ENCODE measurements at regions not wholly inside any gene's neighbourhood (a gene's known extent, or its start where the extent isn't known, plus 50 kb on each side); places are given as distances from the start of the nearest gene placed in this dataset.
"Not testable (repeated sequence)": the region's sequence is repeated elsewhere in the genome, so short reads cannot be mapped to it uniquely, and the experiment has no call there.

DNA sequence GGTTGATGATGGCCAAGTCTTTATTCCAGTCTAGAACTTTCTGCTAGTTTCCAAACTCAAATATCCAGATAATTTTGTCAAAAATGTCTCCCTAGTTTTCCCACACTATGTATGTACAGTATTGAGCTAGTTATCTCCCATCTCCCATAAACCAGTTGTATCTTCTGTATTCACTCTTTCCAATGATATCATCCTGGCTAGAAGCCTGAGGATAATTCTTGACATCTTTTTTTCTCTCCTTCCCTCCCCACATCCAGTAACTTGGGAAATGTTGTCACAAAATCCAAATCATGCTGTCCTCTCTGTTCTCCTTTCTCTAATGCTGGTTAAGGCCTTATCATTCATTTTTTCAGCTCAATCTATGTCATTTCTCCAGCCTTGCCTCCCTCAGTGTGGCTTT is 553.8 kb upstream of the FANCL start:
- no peak for DNase-seq

DNA sequence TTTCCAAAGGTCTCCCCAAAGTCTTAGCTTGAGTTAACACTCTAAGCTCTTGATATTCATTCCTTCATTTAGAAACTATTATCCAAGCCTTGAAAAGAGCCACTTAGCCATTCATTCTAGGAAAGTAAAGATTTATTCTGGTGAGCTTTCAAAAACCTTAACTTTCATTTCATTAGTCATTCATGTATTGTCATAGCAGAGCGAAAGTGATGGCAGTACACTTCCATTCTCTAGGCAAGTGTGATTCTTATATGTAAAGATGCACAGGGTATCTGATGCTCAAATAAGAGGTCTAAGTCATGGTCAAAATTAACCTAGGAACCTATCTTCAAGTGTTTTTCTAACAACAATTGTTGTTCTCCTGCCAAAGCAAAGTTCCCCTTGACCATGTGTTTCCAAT is 553.0 kb upstream of the FANCL start:
- no peak for DNase-seq

DNA sequence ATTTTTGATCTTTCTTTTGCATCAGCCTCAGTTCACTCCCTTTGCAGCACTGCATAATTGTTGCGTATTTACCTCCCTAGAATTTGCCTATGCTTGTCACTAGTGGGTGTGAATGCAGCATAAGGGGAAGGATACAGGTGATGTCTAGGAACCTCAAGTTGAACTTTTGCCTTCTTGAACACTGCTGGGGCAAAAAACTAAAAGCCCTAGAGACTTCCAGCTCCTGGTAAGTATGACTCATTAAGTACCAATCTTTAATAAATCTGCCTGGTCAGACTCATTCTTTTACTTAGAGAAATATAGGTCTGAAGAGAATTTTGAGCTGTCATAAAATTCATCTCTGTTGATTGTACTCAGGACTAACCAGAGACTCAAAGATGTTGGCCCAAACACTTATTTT is 547.3 kb upstream of the FANCL start:
- DNase-seq, result no peak

DNA sequence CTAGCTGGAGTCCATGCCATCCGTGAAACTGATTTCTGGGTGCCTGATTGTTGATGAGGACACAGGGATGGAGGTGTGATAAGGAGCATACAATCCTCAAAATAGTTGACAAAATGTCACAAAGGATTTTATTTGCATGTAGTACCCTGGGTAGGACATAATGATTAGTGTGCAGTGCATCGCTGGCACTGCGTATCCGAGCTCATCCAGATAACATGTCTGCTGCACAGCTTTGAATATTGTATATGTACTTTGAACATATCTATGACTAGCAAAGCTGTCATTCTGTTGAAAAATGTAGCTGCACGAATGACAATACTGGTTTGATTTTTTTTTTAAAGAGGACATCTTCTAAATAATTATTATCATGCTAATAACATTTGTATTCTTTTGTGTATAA is 529.7 kb upstream of the FANCL start:
- DNase-seq, result no peak

DNA sequence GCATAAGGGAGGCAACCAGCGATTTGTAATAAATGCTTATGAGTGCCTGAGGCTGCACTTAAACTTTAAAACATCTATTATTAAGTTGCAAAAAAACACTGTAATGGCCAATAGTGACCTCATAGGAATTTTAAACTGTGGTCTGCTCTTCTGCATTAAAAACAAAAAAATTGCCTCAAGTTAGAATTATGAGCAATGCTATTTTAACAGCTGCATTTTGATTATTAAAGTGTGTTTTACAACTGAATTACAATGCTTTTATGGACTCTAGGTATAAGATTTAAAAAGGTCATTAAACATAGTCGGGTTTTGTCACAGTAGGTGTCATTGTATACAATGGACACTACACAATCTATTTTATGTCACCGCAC is 528.7 kb upstream of the FANCL start:
- DNase-seq, result no peak

DNA sequence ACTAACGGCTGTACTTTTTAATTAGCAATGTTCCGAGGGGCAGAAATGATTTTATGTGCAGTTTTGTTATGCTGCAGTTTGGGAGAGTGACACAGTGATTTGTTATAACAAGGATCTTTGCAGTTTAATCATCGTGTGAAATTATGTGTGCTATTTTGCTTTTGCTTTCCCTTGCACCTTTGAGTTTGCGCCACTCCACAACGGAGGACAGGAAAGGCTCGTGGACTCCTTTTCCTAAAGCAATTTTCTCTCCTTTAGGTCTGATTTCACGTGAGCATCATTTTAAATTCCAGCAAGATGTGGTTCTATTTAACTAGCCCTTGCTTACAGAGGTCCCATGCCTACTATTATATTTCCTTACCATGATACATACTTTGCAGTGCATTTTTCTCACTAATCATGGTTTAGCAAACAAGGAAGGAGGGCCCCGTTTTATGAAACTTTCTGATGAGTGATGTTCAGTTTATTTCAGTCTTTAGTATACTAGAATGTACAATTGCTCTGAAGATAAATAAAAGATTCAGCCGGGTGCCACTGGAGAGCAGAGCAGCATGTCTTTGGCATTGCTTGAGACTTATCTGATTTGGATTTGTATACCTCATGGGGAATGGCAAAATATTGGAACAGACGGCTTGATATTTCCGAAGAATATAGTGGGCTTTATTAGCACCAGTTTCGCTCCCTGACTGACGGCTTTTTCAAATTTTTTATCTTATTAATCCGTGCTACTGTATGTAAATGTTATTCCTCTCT is 528.2 kb upstream of the FANCL start:
- DNase-seq, result no peak

DNA sequence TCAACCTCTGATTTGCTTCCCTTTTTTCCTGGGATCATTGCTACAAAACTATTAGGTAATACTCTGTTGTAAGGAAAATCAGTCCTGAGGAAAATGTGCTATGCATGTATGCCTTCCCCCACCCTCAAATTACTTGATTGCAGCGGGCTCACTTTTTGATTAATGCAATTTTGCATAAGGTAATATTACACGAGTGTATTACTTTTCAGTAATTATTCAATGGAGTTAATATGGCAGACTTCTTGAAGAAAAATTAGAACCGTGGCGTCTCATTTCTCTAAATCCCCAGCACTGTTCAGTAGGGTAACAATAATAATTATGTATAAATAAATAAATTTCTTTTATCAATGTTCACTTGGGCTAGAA is 527.6 kb upstream of the FANCL start:
- DNase-seq, result no peak

DNA sequence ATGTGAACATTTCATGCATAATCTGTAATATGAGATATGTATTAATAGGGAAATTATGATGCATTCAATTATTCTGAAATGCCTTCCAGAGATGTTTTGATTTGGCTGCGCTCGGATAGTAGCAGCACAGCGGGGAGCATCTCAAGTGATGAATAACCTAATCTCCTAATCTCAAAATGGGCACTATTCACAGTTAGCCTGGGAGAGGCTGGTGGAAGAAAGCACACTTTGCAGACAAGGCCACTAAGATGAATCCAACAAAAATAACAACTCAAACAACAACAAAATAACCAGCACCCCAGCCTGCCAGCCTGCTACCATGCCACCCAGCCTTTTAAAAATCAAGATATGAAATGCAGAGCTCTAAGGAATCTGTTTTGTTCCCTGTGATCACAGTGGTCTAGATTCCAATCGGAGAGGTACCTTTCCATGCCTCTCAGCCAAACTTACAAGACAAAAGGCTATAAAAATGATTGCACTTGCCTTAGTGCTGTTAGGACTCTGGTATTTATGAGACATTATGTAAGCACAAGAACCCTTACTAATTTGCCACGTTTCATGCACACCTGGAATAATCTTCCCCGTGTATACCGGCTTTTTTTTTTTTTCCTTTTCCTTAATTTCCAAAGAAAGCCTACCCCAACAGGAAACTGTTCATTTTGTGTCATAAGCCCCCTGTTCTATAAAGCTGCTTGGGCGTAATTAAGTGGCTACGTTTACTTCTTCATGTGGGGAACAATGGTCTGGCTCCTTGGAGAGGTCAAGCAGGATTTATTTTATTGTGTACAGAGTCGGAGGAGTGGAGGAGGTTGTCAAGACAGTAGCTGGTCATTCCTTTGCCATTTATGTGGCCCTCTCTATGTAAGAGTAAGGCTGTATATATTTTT is 526.9 kb upstream of the FANCL start:
- DNase-seq, result no peak

DNA sequence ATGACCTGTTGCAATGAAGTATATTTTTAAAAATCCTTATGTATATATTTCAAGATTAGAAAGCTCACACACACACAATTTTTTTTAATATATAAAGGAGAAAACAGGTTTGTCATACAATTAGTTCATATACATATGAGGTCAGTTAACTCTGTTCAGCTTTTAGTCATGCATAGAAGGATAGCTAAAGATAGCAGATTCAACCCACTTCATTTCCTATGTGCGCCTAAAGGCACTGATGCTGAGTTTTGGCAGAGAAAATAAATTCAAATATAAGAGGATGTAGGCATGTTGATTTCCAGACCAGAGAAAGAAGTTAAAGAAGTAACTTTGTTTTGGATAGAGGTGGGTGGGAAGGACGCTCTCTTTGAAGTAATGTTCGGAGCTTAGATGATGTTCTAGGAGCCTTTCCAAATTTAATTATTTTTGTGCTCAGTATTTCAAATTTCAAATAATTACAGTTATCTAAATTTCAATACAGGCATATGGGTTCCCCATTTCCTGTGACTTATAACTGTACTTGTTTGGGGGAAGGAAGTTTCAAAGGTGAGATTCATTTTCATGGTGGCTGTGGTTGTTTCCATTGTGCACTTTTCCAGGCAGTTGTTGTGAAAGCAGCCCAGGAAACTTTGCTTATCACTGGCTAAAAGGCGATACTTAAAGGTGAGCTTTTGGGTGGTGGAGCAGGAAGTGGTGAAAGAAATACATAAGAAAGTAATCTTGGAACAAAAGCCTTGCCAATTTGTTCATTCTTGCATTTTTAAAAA is 523.4 kb upstream of the FANCL start:
- no peak for DNase-seq

DNA sequence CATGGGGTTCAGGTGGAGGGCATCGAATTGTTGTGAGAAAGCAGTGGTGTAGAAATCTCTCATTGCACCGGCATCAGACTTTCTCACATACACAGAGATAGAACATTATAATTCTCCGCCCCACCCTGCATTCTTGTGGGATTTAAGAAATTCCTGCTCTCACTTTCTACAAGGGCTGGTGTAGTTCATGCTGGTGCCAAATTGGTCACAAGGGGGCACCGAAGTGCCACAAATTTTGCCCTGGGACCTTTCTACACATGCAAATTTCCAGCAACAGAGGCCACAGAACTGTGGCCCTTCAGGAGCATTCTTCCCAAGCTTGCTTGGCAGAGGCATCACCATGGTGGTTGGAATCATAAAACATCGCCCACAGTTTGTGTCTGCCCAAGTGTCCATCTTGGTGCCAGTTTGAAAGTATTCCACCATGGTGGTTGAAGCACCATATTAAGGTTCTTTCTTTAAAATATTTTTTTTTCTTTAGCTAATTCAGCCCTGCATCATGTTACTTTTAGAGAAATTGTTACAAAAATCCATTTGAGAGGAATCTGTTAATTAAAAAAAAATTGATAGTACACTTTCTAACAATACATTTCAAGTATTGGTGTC is 521.2 kb upstream of the FANCL start:
- peak; percentile 86 for DNase-seq

DNA sequence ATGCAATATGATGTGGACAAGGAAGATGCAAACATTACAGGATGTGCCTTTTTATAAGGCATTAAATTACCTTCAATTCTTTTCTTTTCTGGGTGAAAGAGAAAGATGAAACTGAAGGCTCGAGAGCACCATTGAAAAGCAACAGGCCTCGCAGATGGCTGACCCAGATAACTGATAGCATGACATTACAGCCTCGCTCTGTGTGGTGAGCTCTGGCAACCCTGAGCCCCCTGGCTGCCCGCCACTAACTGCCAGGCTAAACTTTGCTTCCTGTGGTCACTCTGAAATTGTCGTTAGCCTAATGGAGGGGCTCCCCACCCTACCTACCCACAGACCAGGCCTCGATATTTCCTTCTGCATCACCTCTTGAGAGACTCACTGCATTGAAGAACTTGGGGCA is 516.8 kb upstream of the FANCL start:
- DNase-seq, result peak; percentile 89

DNA sequence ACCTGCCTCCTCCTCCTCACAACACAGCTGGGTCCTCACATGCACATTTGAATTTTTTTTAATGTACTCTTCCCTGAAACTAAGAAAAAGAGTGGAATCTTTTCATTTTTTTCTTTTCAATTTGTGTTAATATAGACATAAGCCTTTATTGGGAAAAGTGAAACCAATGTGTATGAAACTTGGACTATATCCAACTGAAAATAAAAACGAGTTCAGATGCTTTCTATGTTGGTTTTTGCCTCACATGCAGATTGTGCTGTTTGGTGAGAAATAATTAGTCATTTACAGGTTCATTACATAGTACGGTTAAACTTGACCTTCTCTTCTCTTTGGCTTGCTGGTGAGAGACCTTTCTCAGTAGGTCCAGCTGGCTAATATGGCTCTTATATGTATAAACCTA is 515.2 kb upstream of the FANCL start:
- peak; percentile 58 for DNase-seq

DNA sequence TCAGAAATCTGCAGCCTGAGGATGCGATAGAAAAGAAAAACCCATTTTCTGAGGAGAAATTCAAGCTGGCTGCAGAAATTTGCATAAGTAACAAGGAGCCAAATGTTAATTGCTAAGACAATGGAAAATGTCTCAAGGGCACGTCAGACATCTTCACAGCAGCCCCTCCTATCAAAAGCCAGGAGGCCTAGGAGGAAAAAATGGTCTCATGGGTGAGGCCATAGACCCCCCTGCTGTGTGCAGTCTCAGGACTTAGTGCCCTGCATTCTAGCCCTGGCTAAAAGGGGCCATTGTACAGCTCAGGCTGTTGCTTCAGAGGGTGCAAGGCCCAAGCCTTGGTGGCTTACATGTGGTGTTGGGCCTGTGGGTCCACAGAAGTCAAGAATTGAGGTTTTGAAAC is 511.4 kb upstream of the FANCL start:
- not testable (repeated sequence) for DNase-seq

DNA sequence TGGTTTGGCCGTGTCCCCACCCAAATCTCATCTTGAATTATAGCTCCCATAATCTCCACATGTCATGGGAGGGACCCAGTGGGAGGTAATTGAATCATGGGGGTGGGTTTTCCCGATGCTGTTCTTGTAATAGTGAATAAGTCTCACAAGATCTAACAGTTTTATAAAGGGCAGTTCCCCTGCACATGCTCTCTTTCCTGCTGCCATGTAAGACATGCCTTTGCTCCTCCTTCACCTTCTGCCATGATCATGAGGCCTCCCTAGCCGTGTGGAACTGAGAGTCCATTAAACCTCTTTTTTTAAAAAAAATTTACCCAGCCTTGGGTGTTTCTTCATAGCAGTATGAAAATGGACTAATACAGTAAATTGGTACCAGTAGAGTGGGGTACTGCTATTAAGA is 510.6 kb upstream of the FANCL start:
- DNase-seq, result not testable (repeated sequence)

DNA sequence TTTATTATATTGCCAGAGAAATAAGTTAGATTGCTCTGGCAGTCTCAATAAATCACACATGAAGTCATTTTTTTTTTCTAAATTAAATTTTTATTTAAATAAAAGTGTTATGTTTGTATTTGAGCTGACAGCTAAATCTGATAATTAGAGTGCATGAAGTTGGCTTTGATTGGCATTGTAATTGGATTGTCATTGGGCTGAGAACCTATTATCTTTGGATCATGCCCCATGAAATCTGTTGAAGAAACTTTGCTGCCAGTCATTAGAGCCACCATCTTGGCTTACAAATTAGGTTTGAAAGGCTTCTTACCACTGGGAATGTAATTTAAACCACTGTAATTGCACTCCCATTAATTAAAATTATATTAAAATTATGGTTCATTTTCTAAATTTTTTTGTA is 507.9 kb upstream of the FANCL start:
- DNase-seq, result no peak

DNA sequence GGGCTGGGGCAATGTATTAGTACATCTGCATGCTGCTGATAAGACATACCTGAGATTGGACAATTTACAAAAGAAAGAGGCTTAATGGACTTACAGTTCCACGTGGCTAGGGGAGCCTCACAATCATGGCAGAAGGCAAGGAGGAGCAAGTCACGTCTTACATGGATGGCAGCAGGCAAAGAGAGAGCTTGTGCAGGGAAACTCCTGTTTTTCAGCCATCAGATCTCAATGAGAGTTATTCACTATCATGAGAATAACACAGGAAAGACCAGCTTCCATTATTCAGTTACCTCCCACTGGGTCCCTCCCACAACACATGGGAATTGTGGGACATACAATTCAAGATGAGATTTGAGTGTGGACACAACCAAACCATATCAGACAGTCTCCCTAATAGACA is 504.2 kb upstream of the FANCL start:
- not testable (repeated sequence) for DNase-seq

DNA sequence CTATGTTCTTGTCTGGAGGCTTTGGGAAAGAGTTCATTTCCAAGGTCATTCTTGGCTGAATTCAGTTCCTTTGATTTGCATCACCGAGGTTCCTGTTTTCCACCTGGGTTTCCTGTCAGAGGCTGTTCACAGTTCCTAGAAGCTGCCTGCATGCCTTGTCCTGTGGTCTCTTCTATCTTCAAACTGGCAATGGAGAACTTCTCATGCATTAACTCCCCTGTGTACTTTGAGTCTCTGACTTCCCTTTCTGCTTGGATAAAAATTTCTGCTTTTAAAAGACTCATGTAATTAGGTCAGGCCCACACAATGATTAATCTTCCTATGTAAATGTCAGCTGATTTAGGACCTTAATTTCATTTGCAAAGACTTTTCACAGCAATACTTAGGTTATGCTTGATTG is 499.3 kb upstream of the FANCL start:
- peak; percentile 60 for DNase-seq

DNA sequence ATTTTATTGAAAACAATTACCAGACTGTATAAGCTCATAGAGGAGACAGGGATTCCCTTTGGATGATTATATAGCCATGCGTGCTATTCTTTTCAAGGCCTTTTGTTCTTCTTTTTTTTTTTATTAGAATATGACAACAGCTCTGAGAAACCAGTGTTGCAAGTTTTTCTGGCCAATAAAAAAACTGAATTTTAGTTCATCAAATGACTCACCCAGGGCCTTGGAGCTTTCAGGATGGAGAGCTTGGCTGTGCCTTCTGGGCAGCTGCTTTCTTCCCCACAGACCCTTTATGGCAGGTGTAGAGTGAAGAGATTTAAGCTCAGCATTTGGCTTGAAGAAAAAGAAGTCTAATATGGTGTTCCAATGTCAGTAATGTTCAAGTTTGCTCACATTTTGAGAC is 497.9 kb upstream of the FANCL start:
- DNase-seq, result no peak

DNA sequence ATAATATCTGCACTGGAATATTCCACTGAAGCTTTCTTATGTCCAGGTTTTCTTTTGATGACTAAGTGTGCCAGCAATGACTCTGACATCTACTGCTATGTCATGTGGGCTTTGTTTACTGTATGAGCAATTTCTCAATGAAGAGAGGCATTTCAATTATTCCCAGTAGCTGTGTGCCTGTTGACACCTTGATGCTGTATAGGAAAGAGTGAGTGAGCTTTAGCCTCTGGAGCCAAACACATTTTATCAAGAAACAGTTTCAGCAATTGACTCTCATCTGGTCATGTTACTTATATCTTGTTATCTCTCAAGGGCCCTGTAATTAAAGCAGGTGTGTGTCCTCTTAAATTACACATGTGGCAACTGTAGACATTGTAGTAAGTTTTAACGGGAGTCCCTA is 493.2 kb upstream of the FANCL start:
- peak; percentile 33 for DNase-seq

DNA sequence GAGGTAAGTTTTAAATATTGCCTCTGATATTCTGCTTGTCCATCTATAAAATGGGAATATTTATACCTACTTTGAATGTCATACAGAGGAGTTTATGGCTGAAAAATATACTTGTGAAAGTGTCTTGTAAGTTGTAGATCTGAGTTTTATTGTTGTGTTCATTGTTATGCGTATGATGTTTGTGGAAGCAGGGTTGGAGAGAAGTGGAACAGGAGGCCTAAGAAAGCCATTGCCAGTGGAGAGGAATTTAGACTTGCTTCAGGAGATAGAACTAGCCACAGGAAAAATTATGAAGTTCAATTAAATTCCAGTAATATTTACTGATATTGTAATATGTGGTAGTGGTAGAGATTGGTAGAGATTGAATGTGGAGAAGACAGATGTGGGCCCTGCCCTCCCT is 491.9 kb upstream of the FANCL start:
- DNase-seq, result no peak

DNA sequence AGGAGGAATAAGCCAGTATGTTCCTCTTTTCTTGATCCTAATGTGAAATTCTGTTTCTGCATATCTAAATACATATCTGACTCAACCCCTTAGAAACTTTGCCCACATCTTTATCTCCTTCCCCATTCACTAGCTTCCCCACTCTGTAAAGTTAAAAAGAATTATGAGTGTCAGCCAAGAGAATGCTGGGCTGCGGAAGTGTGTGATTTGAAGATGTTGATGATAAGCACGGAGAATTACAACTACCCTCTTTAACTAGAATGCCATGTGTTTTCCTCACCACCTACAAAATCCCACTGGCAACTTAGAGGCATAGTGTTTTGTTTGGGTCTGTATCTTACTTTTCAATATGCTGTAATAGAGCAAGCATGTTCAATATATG is 490.4 kb upstream of the FANCL start:
- DNase-seq, result peak; percentile 96

DNA sequence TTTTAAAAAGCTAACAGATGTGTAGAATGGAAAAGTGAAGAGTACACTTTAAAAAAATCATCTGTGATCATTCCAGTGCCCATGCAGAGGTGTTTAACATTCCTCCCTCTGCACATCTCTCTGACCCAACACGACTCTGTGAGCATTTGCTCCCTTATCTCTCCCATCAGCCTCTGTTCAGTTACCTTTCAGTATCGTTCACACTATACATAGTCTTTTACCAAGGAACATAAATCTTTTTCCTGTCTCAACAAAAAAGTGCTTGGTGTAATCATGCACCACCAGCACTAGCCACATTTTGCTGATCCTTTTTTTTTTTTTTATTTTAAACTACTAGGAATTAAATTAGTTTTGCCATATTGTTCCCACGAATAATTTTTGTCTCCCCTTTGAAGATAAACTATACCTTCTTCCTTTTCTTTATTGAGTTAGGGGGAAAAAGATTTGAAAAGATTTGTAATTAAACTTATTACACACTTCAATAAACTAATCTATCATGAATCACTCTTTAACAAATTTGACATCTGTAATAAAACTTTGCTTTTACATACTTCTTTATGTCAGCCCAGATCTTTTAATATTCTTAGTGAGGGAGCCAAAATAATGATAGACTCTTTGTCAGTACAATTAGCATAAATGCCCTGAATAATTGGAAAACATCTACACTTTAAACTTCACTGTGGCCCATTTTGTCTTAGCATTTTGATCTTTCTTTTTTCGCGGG is 489.8 kb upstream of the FANCL start:
- peak; percentile 94 for DNase-seq

All from OCI-M1 (cell line).